Bronchial epithelial cell (primary cell): ENCODE measurements at regions not wholly inside any gene's neighbourhood (a gene's known extent, or its start where the extent isn't known, plus 50 kb on each side); places are given as distances from the start of the nearest gene placed in this dataset.

Experiments
- DNase-seq: peaks from one replicate; pipeline ENCODE4 v3.0.0-alpha.2; 2010; ENCODE audit warnings: low read depth
- FAIRE-seq: peaks from 2 replicates; lab custom pipeline; 2011; peaks lifted over from hg19 to GRCh38; lab: Jason Lieb, UNC
- H3K27me3 ChIP-seq: 2 replicates; pipeline ENCODE4 v1.5.1; 2011; ENCODE audit warnings: low read length; ENCODE audit not compliant: control insufficient read depth, insufficient read depth
- H3K36me3 ChIP-seq: 2 replicates; pipeline ENCODE4 v1.5.1; 2011; ENCODE audit warnings: low read length; ENCODE audit not compliant: control insufficient read depth, insufficient read depth
- H3K4me3 ChIP-seq: 2 replicates; pipeline ENCODE4 v1.5.1; 2011; ENCODE audit warnings: mild to moderate bottlenecking, low read depth, low read length, control low read depth
- TF ChIP-seq, protein P1 (sequence below): IDR thresholded peaks from 2 replicates; pipeline ENCODE4 v1.5.1; 2011; ENCODE audit warnings: mild to moderate bottlenecking, moderate library complexity, low read length, control low read depth, inconsistent platforms; ENCODE audit not compliant: insufficient read depth, severe bottlenecking

DNA sequence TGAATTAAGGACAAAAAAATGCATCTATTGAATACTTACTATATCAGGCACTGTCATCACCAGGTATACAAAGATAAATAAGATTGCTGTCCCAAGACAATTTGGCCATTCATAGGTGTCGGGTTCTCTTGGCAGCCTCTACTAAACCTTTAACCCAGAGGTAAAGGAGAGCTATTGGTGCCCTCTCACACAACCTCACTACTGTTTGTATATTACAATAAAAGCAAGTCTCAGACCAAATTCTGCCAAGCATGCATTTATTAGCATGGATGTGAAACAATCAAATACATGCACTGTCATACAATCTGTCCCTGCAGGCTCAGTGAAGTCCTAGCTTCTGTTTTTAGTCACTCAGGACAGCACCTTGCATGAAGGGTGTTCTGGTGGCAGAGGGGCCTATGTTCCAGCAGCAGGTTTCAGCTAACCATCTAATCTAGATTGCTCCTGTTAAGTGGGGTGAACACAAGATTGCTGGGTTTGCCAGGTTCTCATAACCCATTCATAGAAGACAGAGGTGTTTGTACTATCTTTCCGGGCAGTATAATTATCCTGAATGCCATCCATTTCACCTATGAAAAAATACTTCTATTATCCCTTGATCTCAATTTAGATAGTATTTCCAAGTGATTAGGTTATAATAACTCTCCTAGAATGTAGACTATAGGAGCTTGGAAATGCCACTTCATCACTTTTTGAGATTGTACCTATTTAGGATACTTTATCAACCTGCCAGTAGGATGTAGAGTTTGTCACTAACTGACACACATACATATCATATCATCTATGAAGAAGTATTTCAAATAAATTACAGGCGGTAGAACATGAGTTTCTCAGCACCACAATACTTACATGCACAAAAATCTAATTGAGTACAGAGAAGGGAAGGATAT lies 254.0 kb upstream of the KRR1 start:
- Histone ChIP-seq H3K4me3 (no peak overlapping the region), H3K36me3 (no peaks in the 10 kb centered on the region), H3K27me3 (no peaks in the 10 kb centered on the region)
- DNase-seq = no peak
- FAIRE-seq = no peak
- TF ChIP-seq, protein P1, sequence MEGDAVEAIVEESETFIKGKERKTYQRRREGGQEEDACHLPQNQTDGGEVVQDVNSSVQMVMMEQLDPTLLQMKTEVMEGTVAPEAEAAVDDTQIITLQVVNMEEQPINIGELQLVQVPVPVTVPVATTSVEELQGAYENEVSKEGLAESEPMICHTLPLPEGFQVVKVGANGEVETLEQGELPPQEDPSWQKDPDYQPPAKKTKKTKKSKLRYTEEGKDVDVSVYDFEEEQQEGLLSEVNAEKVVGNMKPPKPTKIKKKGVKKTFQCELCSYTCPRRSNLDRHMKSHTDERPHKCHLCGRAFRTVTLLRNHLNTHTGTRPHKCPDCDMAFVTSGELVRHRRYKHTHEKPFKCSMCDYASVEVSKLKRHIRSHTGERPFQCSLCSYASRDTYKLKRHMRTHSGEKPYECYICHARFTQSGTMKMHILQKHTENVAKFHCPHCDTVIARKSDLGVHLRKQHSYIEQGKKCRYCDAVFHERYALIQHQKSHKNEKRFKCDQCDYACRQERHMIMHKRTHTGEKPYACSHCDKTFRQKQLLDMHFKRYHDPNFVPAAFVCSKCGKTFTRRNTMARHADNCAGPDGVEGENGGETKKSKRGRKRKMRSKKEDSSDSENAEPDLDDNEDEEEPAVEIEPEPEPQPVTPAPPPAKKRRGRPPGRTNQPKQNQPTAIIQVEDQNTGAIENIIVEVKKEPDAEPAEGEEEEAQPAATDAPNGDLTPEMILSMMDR = no peak

DNA sequence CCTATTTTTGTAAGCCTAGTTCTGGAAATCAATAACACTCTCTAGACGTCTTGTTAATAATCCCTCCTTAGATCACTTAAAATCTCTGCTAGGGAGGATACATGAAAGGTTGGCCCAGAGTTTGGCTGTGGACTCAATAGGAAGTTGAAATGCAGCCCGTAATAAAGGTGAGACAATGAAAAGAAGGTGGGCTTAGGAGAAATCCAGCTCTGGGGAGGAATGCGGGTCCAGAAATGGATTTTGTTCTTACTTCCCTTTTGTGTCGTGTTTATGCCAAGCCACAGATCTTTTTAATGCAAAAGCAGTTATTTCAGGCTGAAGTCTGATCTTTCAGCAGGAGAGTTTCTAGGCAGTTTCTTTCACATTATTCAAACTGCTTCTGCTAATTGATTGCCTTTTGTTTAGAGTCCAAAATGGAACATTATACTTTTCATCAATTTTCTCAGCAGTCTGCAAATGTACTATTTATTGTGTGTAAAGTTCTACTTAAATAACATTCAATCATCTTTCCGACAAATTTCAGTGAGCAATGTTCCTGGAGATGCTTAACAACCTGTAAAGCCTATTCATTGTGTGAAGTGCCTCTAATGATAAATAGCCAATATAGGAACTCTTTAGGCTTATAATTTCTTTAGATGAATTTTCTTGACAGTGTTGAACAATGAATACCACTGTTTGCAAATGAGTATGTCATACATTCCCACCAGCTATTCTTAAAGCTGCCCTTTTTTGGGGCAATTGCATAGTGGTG lies 252.9 kb upstream of the KRR1 start:
- no peaks in the 10 kb centered on the region for H3K36me3 ChIP-seq

DNA sequence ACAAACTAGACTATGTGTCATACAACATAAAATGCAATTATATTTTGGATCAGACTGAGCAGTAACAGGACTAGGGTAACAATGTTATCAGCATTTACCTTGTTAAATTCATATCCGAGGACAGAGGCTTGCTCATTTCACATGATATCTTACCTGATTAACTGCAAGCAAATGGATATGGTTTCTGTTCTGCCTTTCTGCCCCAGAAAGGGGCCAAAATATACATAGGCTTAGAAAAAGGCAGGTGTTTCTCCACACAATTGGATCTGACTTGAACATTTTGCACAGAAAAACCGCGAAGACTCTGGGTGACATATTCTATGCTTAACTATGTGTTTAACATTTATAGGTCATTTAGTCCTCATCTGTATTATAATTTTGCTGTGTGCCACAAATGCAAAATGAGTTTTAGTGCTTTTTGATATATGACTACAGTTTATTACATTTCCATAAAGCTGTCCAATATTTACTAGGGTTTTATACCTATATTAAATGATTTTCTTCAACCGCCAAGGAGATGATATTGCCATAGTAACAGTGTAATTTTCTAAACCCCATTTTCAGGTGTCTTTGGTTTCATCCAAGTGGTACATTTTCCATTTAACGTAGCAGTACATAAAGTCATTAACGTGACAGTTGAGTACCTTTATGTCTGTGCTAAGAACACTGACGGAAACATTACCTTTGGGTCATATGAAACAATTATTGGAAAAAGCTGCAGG lies 249.3 kb upstream of the KRR1 start:
- TF ChIP-seq, protein P1 = no peak
- H3K4me3 ChIP-seq = no peak overlapping the region
- FAIRE-seq = no peak
- DNase-seq = no peak
- no peaks in the 10 kb centered on the region for H3K36me3 ChIP-seq
- H3K27me3 ChIP-seq = no peaks in the 10 kb centered on the region

More for the DNA sequence above, 252.9 kb upstream of the KRR1 start:
- TF ChIP-seq, protein P1 = no peak
- FAIRE-seq (no peak), DNase-seq (no peak)
- Histone ChIP-seq H3K4me3 (no peak overlapping the region), H3K27me3 (no peaks in the 10 kb centered on the region)

DNA sequence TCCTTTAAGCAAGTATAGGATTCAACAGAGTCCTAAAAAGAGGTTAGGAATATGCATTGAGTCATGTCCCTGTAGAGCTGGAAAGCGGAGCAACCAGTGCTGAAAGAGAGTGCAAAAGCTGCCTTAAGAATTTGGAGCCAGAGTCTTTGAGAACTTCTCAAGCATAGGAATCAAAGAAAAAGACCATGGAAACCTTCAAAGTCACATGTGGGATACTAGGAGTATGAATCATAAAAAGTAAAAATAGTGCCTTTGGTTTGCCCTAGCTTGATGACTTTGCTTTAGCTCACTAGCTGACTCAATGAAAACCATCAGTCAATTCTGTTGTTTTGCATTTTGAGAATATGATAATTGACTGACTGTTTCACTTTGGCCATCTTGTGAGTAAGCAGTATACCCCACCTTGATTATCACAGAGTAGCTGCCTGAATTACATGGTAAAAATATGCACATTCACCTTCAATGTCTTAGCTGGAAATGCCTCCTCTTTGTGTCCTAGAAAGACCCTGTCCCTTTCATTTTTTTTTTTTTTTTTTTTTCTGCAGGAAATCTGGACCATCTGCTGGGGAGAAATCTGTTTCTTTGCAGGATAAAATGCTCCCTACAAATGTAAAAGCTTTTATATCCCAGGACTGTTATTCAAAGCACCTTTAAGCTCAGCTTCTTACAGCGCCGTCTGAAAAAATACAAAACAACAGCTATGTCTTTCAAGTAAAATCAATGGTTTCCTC lies 248.6 kb upstream of the KRR1 start:
- Histone ChIP-seq H3K27me3 (no peaks in the 10 kb centered on the region), H3K36me3 (no peaks in the 10 kb centered on the region), H3K4me3 (no peak overlapping the region)
- TF ChIP-seq, protein P1 = no peak
- DNase-seq = peak; percentile 97
- no peak for FAIRE-seq

DNA sequence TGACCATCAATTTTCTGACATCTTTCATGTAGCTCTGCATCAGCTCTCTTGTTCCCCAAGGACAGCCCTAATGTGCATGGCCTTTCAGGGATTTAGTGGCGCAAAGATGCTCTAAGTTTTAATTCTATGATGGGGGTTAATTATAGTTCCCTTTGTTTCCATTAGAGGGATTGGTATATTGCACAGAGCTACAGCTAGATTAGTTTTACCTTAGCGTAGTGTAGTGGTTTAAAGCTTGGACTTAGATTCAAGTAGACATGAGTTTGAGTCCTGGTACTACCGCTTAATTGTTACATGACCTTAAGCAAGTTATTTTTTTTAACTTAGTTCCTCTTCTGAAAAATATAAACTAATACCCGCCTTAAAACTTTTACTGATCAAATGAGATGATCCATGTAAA lies 247.8 kb upstream of the KRR1 start:
- no peak overlapping the region for H3K4me3 ChIP-seq
- no peak for FAIRE-seq
- H3K36me3 ChIP-seq = no peaks in the 10 kb centered on the region
- H3K27me3 ChIP-seq = no peaks in the 10 kb centered on the region
- TF ChIP-seq, protein P1 = no peak
- no peak for DNase-seq
